AG04449 (cell line): ENCODE measurements at regions not wholly inside any gene's neighbourhood (a gene's known extent, or its start where the extent isn't known, plus 50 kb on each side); places are given as distances from the start of the nearest gene placed in this dataset.
A peak's percentile ranks its signal among the peaks of the same experiment; 100 is the strongest.

Experiments
- CTCF ChIA-PET: fragments of 350-600 bp; formaldehyde crosslinking; extraction: SDS; loops from one replicate; lab custom pipeline; 2021; ENCODE audit warnings: antibody characterized with exemption; lab: Yijun Ruan, JAX
- POLR2A ChIA-PET: fragments of 400-600, 350-600 bp; formaldehyde crosslinking; extraction: SDS; loops from one replicate; lab custom pipeline; 2020; ENCODE audit warnings: antibody characterized with exemption, inconsistent platforms; lab: Yijun Ruan, JAX
- DNase-seq: peaks from one replicate; pipeline ENCODE4 v3.0.0-alpha.2; 2010; ENCODE audit warnings: low read depth, low spot score
- H3K4me3 ChIP-seq: 2 replicates; pipeline ENCODE4 v1.5.1; 2011; ENCODE audit warnings: low read depth, mild to moderate bottlenecking, control low read depth, low read length
- CTCF ChIP-seq: IDR thresholded peaks from one replicate; pipeline ENCODE4 v1.5.1; 2011; ENCODE audit warnings: mild to moderate bottlenecking, moderate library complexity, low read length, control low read depth, inconsistent platforms; ENCODE audit not compliant: insufficient read depth; ENCODE audit errors: missing control alignments

- CTCF ChIA-PET, result interaction anchor here (1.1 to 2.1 kb wide), 6 partner anchors 9 to 146 kb away, joined by 3 to 13 read pairs (median 4); no protein-coding TSS in a partner anchor
- POLR2A ChIA-PET, result interaction anchor here (0.6 to 2.7 kb wide), 6 partner anchors 9 to 709 kb away, joined by 3 to 11 read pairs (median 4); no protein-coding TSS in a partner anchor
These were observed 159.5 kb upstream of the KLF14 start for GRCh38 chr7:130893441-130893894.

DNA sequence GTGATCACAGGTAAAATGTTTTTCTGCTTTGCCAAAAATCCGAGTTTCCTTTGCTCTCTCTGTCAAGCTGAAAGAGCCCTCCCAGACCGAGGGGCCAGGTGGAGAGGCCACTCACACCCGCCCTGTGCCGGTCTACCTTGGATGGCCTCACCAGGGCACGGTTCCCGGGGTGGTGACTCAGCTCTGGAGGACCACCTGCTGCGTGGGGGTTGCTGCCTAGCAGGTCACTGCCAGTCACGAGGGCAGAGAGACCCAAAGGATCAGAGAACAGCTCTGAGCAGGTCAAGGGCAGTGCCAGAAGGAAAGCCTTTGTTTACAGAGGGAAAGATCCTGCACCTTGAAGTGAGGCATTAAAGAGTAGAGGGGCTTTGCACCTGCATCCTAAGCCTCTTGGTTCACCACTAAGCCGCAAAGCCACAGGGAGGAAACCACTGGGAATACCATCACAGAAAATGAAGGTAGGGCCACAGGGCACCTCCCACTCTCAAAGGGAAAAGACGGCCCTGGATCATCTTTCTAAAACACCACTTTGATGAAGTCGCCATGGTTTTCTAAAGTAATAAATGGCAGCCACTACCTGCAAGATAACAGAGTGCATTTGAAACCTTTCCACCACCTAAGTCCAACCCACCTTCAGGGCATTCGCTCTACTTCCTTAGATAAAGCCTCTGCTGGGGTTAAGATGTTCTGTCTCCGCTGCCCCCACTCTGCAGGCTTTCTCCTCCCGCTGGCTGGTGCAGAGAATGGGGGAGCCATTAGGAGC lies 160.3 kb upstream of the KLF14 start:
- no peak for DNase-seq
- no peak overlapping the region for H3K4me3 ChIP-seq
- CTCF ChIA-PET, result interaction anchor here (1.0 to 5.3 kb wide), 15 partner anchors 10 to 175 kb away, joined by 3 to 62 read pairs (median 13); no protein-coding TSS in a partner anchor
- TF ChIP-seq CTCF, result no peak
- POLR2A ChIA-PET, result interaction anchor here (0.9 to 2.7 kb wide), 3 partner anchors 10 to 66 kb away, joined by 3 to 11 read pairs (median 5); no protein-coding TSS in a partner anchor

More at GRCh38 chr7:130893441-130893894, 159.5 kb upstream of the KLF14 start:
- no peak for TF ChIP-seq CTCF
- H3K4me3 ChIP-seq, result no peak overlapping the region
- no peak for DNase-seq

GRCh38 chr7:130894909-130895750 lies 161.1 kb upstream of the KLF14 start:
- ChIA-PET CTCF (interaction anchor here (0.6 to 5.3 kb wide), 28 partner anchors 8 to 174 kb away, joined by 3 to 62 read pairs (median 10); no protein-coding TSS in a partner anchor), POLR2A (interaction anchor here (0.9 to 2.7 kb wide), 2 partner anchors 9 to 65 kb away, joined by 3 to 11 read pairs; no protein-coding TSS in a partner anchor)
- no peak overlapping the region for H3K4me3 ChIP-seq
- DNase-seq, result no peak
- no peak for TF ChIP-seq CTCF

DNA sequence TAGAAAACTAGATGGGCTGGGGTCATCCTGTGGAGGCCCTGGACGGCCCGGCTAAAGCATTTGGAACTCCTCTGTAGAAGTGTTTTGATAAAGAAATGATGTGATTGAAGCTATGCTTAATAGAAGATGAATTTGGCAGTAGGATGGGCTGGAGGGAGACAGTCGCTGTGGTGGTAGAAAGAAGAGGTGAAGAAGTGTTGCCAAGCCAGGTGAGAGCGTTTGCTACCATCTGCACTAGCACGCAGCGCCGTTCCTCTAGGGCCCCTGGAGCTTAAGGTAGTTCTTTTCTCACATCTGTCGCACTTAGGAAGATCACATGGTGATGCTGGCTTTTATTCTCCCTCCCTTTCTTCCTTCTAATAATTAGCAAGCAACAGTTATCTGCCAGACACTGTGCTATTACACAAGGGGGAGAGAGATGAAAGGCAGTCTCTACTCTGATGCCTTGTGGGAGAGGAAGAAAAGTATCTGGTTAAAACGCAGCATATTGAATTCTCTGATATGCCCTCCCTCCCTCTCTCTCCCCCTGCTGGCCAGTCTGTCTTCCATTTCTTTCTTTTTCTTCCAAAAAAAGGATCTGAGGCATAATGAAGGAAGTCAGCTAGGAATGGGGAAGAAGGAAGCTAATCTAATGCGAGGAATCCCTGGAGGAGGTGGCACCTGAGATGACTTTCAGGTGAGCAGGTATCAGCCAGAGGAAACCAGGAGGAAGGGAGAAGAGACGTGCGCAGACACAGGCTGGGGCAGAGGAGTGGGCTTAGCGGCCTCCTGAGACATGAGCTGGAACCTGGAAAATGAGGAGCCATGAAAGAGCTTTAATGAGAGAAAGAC lies 162.3 kb upstream of the KLF14 start:
- no peak overlapping the region for H3K4me3 ChIP-seq
- ChIA-PET POLR2A (interaction anchor here (1.0 to 1.6 kb wide), 4 partner anchors 15 to 144 kb away, joined by 3 to 10 read pairs (median 5); no protein-coding TSS in a partner anchor), CTCF (interaction anchor here (0.8 to 5.3 kb wide), 63 partner anchors 8 to 210 kb away, joined by 3 to 62 read pairs (median 6); no protein-coding TSS in a partner anchor)
- no peak for DNase-seq
- peak; percentile 47 for TF ChIP-seq CTCF

GRCh38 chr7:130896898-130897514 lies 163.0 kb upstream of the KLF14 start:
- peak; percentile 88 for TF ChIP-seq CTCF
- CTCF ChIA-PET, result interaction anchor here (0.7 to 5.3 kb wide), 64 partner anchors 8 to 210 kb away, joined by 3 to 62 read pairs (median 6); no protein-coding TSS in a partner anchor

More at GRCh38 chr7:130896898-130897514, 163.0 kb upstream of the KLF14 start:
- no peak for DNase-seq
- no peak overlapping the region for H3K4me3 ChIP-seq
- POLR2A ChIA-PET, result interaction anchor here (1.0 to 1.6 kb wide), 5 partner anchors 12 to 144 kb away, joined by 3 to 10 read pairs (median 4); no protein-coding TSS in a partner anchor
